OCI-LY3 (cell line): ENCODE measurements at regions not wholly inside any gene's neighbourhood (a gene's known extent, or its start where the extent isn't known, plus 50 kb on each side); places are given as distances from the start of the nearest gene placed in this dataset.

Experiments used
- CTCF ChIP-seq: fragments of 200-600, 300-600 bp; sonication (generic); IDR thresholded peaks from 2 replicates; pipeline ENCODE4 v1.5.1; 2014; ENCODE audit warnings: antibody characterized with exemption, low read length, low read depth
- EZH2phosphoT487 ChIP-seq: fragments of 200-600 bp; shearing (Covaris generic); IDR thresholded peaks from 2 replicates; pipeline ENCODE4 v1.6.1; 2018; ENCODE audit warnings: antibody characterized with exemption, mixed run types, low read depth

- TF ChIP-seq CTCF (no peak), EZH2phosphoT487 (no peak)
These were observed 300.4 kb downstream of the SNAPC1 start for GRCh38 chr14:62062645-62063044.
